K562 (cell line): ENCODE measurements at regions not wholly inside any gene's neighbourhood (a gene's known extent, or its start where the extent isn't known, plus 50 kb on each side); places are given as distances from the start of the nearest gene placed in this dataset.

Experiments
- ATAC-seq: fragments of 200-7000 bp; cut with Tn5 transposase; 3 replicates; pipeline ENCODE4 v1.9.1; 2020; ENCODE audit warnings: moderate library complexity
- BruUV-seq: library from RNA; stranded (reverse); fragments of 400-500 nt; replicated peaks from 2 replicates; lab custom pipeline; 2021; lab: Mats Ljungman, UMichigan
- CTCF ChIA-PET: fragments of 300-600 bp; formaldehyde crosslinking; extraction: SDS; loops from one replicate; lab custom pipeline; 2021; ENCODE audit warnings: low intra/inter-chr PET ratio; lab: Yijun Ruan, JAX
- POLR2A ChIA-PET: fragments of 300-600, 350-650 bp; sonication (Branson Sonifier 250); formaldehyde crosslinking; extraction: SDS; loops from one replicate; lab custom pipeline; 2021; ENCODE audit warnings: antibody characterized with exemption, inconsistent platforms; lab: Yijun Ruan, JAX
- DNase-seq, 4 experiments: peaks; one replicate each; pipeline versions ENCODE4 v3.0.0 to v3.0.0-alpha.2; 2011 to 2018; ENCODE audit warnings: low spot score in 3 of 4, mixed read lengths in 3 of 4; ENCODE audit errors: extremely low read depth in 1 of 4
- FAIRE-seq: peaks from 2 replicates; lab custom pipeline; 2011; peaks lifted over from hg19 to GRCh38; lab: Jason Lieb, UNC
- H2AFZ ChIP-seq: 2 replicates; pipeline ENCODE4 v1.6.0; 2011; ENCODE audit warnings: low read depth, low read length, control low read depth, inconsistent platforms
- H3K27ac ChIP-seq: fragments of 200-600 bp; 3 replicates; pipeline ENCODE4 v1.8.0; 2011; ENCODE audit warnings: low read depth, mild to moderate bottlenecking, control low read depth, inconsistent platforms, low read length, moderate library complexity, mixed read lengths; ENCODE audit errors: extremely low read depth
- H3K27me3 ChIP-seq, 2 experiments: fragments of 300-600 bp in 1 of 2; 2 replicates in 1 of 2; 3 replicates in 1 of 2; pipeline versions ENCODE4 v1.6.0 to v1.8.0; 2011; ENCODE audit warnings: inconsistent platforms in 2 of 2, low read length in 2 of 2, mild to moderate bottlenecking in 1 of 2, mixed read lengths in 1 of 2, moderate library complexity in 1 of 2; ENCODE audit not compliant: control insufficient read depth in 2 of 2, insufficient read depth in 2 of 2
- H3K36me3 ChIP-seq: fragments of 300-600 bp; 3 replicates; pipeline ENCODE4 v1.8.0; 2011; ENCODE audit warnings: mild to moderate bottlenecking, low read length, inconsistent platforms; ENCODE audit not compliant: control insufficient read depth, insufficient read depth
- H3K4me1 ChIP-seq, 2 experiments: fragments of 200-600 bp in 1 of 2; replicated peaks in 1 of 2; 2 replicates in 1 of 2; 3 replicates in 1 of 2; pipeline versions ENCODE4 v1.5.1 to v1.8.0; 2011; ENCODE audit warnings: inconsistent platforms in 2 of 2, low read length in 2 of 2, mild to moderate bottlenecking in 1 of 2, mixed read lengths in 1 of 2, moderate library complexity in 1 of 2; ENCODE audit not compliant: control insufficient read depth in 2 of 2, insufficient read depth in 2 of 2
- H3K4me2 ChIP-seq: 2 replicates; pipeline ENCODE4 v1.6.1; 2011; ENCODE audit warnings: low read length, control low read depth, inconsistent platforms, mixed read lengths; ENCODE audit not compliant: insufficient read depth
- H3K4me3 ChIP-seq: fragments of 200-600 bp; sonication (generic), shearing (Covaris generic); 2 replicates; pipeline ENCODE4 v1.5.1; 2016; ENCODE audit warnings: control low read depth, inconsistent platforms
- H3K79me2 ChIP-seq: fragments of 200-600 bp; 3 replicates; pipeline ENCODE4 v1.8.0; 2011; ENCODE audit warnings: low read length, inconsistent platforms; ENCODE audit not compliant: control insufficient read depth, insufficient read depth
- H3K9ac ChIP-seq, 2 experiments: 2 replicates each; pipeline versions ENCODE4 v1.6.0 to v1.6.1; 2011; ENCODE audit warnings: low read depth in 2 of 2, low read length in 2 of 2, control low read depth in 1 of 2, inconsistent platforms in 1 of 2, mild to moderate bottlenecking in 1 of 2, mixed read lengths in 1 of 2; ENCODE audit not compliant: insufficient read depth in 1 of 2
- H3K9me1 ChIP-seq: one replicate; pipeline ENCODE4 v1.6.0; 2011; ENCODE audit warnings: inconsistent platforms, mild to moderate bottlenecking, low read length, moderate library complexity; ENCODE audit not compliant: control insufficient read depth, insufficient read depth
- H3K9me3 ChIP-seq: replicated peaks from 2 replicates; pipeline ENCODE4 v1.5.1; 2011; ENCODE audit warnings: low read depth, low read length, inconsistent platforms; ENCODE audit not compliant: control insufficient read depth, insufficient read depth
- H4K20me1 ChIP-seq: replicated peaks from 2 replicates; pipeline ENCODE4 v1.6.1; 2011; ENCODE audit warnings: low read length, inconsistent platforms, mixed read lengths; ENCODE audit not compliant: control insufficient read depth, insufficient read depth
- BCL6 ChIP-seq: fragments of 250-450 bp; sonication (Bioruptor Pico); IDR thresholded peaks from 2 replicates; pipeline ENCODE4 v1.4.0; 2020
- EGR1 ChIP-seq: fragments of 450-650 bp; conservative IDR thresholded peaks from 2 replicates; pipeline ENCODE4 v1.6.1; 2017; ENCODE audit warnings: mild to moderate bottlenecking
- FOXK1 ChIP-seq: sonication (generic); formaldehyde crosslinking; IDR thresholded peaks from 2 replicates; pipeline ENCODE4 v1.8.0; 2022; ENCODE audit warnings: missing genetic modification reagents, mild to moderate bottlenecking, borderline replicate concordance
- HINFP ChIP-seq: fragments of 450-650 bp; conservative IDR thresholded peaks from 2 replicates; pipeline ENCODE4 v1.6.1; 2016; ENCODE audit warnings: missing genetic modification characterization, low read depth, mild to moderate bottlenecking, control low read depth, missing compliant biosample characterization
- SREBF1 ChIP-seq: fragments of 150-350 bp; IDR thresholded peaks from 2 replicates; pipeline ENCODE4 v1.6.1; 2014; ENCODE audit warnings: antibody characterized with exemption, low read depth, low read length, borderline replicate concordance
- ZNF143 ChIP-seq: sonication (generic); formaldehyde crosslinking; IDR thresholded peaks from 2 replicates; pipeline ENCODE4 v1.9.0; 2022; ENCODE audit warnings: mild to moderate bottlenecking, missing genetic modification reagents
- ZNF280A ChIP-seq: fragments of 450-650 bp; IDR thresholded peaks from 2 replicates; pipeline ENCODE4 v1.6.1; 2018; ENCODE audit warnings: mild to moderate bottlenecking, low read depth; ENCODE audit not compliant: partially characterized antibody
- ZNF551 ChIP-seq: fragments of 250-450 bp; sonication (Bioruptor Pico); IDR thresholded peaks from 2 replicates; pipeline ENCODE4 v1.5.0; 2021; ENCODE audit warnings: mild to moderate bottlenecking, moderate library complexity
- WGBS: fragments of 100-300 bp; shearing (Covaris generic); methylation state at CpG from one replicate; pipeline ENCODE4 v1.1.6; 2016; ENCODE audit warnings: low coverage, mixed read lengths; ENCODE audit not compliant: insufficient coverage; ENCODE audit errors: missing lambda C conversion rate; 5-methylcytosine and 5-hydroxymethylcytosine counted together
- in situ Hi-C: fragments of 300-500 bp; cut with MboI; formaldehyde crosslinking; loops from 4 replicates; pipeline ENCODE4 v1.15.0; 2018; ENCODE audit warnings: inconsistent platforms, mixed read lengths
- intact Hi-C: fragments of 100-400 bp; cut with micrococcal nuclease; formaldehyde crosslinking; loops from 2 replicates; pipeline ENCODE4 v1.14.2; 2022
- TF ChIP-seq, protein P1 (sequence below): sonication (generic); formaldehyde crosslinking; IDR thresholded peaks from 2 replicates; pipeline ENCODE4 v1.8.0; 2023; ENCODE audit warnings: missing genetic modification reagents, mild to moderate bottlenecking, borderline replicate concordance

- WGBS: 1% methylated on average over 12 of the region's 12 CpGs
- POLR2A ChIA-PET: interaction anchor here (1.0 to 1.7 kb wide), 3 partner anchors 9 to 13 kb away, joined by 3 to 5 read pairs (median 3); no protein-coding TSS in a partner anchor
- CTCF ChIA-PET: no interaction called here
- TF ChIP-seq ZNF280A: no peak
- TF ChIP-seq EGR1: no peak
- no peak for TF ChIP-seq ZNF143 (CRISPR knock-in tag)
- no peak for TF ChIP-seq HINFP (tag)
- no peak for TF ChIP-seq ZNF551
- no peak for TF ChIP-seq BCL6 (CRISPR knock-in tag)
- TF ChIP-seq FOXK1 (CRISPR knock-in tag): no peak
- TF ChIP-seq SREBF1: no peak
- TF ChIP-seq, protein P1, sequence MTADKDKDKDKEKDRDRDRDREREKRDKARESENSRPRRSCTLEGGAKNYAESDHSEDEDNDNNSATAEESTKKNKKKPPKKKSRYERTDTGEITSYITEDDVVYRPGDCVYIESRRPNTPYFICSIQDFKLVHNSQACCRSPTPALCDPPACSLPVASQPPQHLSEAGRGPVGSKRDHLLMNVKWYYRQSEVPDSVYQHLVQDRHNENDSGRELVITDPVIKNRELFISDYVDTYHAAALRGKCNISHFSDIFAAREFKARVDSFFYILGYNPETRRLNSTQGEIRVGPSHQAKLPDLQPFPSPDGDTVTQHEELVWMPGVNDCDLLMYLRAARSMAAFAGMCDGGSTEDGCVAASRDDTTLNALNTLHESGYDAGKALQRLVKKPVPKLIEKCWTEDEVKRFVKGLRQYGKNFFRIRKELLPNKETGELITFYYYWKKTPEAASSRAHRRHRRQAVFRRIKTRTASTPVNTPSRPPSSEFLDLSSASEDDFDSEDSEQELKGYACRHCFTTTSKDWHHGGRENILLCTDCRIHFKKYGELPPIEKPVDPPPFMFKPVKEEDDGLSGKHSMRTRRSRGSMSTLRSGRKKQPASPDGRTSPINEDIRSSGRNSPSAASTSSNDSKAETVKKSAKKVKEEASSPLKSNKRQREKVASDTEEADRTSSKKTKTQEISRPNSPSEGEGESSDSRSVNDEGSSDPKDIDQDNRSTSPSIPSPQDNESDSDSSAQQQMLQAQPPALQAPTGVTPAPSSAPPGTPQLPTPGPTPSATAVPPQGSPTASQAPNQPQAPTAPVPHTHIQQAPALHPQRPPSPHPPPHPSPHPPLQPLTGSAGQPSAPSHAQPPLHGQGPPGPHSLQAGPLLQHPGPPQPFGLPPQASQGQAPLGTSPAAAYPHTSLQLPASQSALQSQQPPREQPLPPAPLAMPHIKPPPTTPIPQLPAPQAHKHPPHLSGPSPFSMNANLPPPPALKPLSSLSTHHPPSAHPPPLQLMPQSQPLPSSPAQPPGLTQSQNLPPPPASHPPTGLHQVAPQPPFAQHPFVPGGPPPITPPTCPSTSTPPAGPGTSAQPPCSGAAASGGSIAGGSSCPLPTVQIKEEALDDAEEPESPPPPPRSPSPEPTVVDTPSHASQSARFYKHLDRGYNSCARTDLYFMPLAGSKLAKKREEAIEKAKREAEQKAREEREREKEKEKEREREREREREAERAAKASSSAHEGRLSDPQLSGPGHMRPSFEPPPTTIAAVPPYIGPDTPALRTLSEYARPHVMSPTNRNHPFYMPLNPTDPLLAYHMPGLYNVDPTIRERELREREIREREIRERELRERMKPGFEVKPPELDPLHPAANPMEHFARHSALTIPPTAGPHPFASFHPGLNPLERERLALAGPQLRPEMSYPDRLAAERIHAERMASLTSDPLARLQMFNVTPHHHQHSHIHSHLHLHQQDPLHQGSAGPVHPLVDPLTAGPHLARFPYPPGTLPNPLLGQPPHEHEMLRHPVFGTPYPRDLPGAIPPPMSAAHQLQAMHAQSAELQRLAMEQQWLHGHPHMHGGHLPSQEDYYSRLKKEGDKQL (CRISPR knock-in tag): no peak
Measured at GRCh38 chr21:39066829-39067780, 116.1 kb downstream of the PSMG1 start.

More at GRCh38 chr21:39066829-39067780, 116.1 kb downstream of the PSMG1 start:
- FAIRE-seq (no peak), ATAC-seq (no peak), DNase-seq (no peak)
- no peaks in the 10 kb centered on the region for H3K36me3 ChIP-seq
- no peaks in the 10 kb centered on the region for H3K9me1 ChIP-seq
- no peak overlapping the region for H2AFZ ChIP-seq
- in situ Hi-C loops: no loop called here
- no peak overlapping the region for H3K4me2 ChIP-seq
- no peaks in the 10 kb centered on the region for H3K9me3 ChIP-seq
- H3K27ac ChIP-seq: no peak overlapping the region
- no peaks in the 10 kb centered on the region for H3K79me2 ChIP-seq
- intact Hi-C loops: no loop called here
- H3K4me3 ChIP-seq: no peak overlapping the region
- H4K20me1 ChIP-seq: 0 out of 2 replicates have a peak, but pooled peaks cover 4% of the 10 kb centered on the region
- no peaks in the 10 kb centered on the region for H3K4me1 ChIP-seq
- no TSS peak for BruUV-seq
- peaks cover 8 to 19% of the 10 kb centered on the region in 2 experiments; a peak in 4 of 5 replicates for H3K27me3 ChIP-seq
- H3K9ac ChIP-seq: no peak overlapping the region
